HG03521 (cell line): ENCODE measurements at regions not wholly inside any gene's neighbourhood (a gene's known extent, or its start where the extent isn't known, plus 50 kb on each side); places are given as distances from the start of the nearest gene placed in this dataset.

Source experiments
- ATAC-seq: cut with Tn5 transposase; IDR thresholded peaks from one replicate; pipeline ENCODE4 v1.9.1; 2021; ENCODE audit warnings: mild to moderate bottlenecking, moderate library complexity; ENCODE audit not compliant: unreplicated experiment

GRCh38 chr9:115169003-115169402 lies 51.0 kb upstream of the TNC start:
- ATAC-seq, result no peak

GRCh38 chr9:115170358-115171073 lies 52.6 kb upstream of the TNC start:
- ATAC-seq, result no peak

DNA sequence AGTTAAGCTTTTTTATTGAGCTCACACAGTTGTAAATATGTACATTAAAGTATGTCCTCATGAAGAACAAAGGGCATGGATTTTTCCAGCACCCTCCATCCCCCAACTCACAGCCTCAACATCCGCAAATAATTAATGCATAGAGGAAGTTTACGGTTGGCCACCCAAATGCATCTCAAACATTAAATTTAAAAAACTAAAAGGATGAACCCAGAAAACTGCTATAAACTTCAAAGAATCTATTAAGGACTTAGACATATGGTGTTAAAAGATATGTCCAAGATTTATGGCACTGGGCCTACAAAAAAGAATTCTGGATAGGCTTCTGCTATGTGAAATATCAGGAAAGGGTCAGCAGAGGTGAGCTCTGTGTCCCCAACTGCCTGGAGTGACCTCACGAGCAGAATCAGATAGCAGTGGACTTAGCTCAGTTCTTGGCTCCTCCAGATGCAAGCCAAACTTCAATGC lies 54.0 kb upstream of the TNC start:
- no peak for ATAC-seq

- ATAC-seq, result no peak
These were observed 64.3 kb upstream of the TNC start for GRCh38 chr9:115182264-115182663.

- no peak for ATAC-seq
These were observed 65.5 kb upstream of the TNC start for GRCh38 chr9:115183436-115183835.

GRCh38 chr9:115189686-115190085 lies 71.7 kb upstream of the TNC start:
- ATAC-seq, result no peak

GRCh38 chr9:115191667-115192066 lies 73.7 kb upstream of the TNC start:
- ATAC-seq, result no peak

DNA sequence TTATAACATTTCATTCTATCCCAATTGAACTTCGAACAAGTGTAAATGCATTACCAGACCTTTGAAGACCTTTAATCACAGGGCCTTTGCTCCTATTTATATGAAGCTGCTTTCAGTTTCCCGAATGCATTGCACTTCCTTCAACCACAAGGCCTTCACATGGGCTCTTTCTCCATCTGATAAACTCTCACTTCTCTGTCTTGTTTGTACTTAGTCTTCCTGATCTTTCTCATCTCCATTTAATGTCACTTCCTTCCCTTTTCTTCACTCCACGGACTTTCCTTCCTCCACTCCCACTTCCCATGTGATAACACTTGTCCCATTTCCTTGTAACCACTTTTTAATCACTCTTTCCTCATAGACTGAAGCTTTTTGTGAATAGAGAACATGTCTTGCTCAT lies 74.3 kb upstream of the TNC start:
- ATAC-seq, result no peak

- peak; percentile 77 for ATAC-seq
These were observed 75.0 kb upstream of the TNC start for GRCh38 chr9:115192835-115193525.

DNA sequence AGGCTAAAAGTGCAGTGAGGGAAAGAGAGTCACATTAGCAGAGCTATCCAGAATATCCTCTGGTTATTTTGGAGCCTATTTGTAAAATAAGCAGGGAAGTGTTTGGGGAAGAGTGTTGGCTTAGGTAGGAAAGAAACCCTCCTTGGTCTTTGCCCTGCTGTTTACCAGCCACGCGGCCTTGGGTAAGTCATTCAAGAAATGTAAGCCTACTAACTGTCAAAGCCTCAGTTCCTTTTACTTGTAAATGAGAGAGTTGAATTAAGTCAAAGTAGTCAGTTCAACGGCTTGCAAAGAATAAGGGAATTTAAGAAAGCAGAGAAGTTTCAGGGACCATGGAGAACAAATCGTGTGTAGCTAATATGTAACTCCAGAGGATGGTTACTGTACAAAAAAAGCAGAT lies 75.8 kb upstream of the TNC start:
- ATAC-seq, result no peak

GRCh38 chr9:115194216-115194615 lies 76.3 kb upstream of the TNC start:
- no peak for ATAC-seq

- ATAC-seq, result no peak
These were observed 78.0 kb upstream of the TNC start for GRCh38 chr9:115195912-115196311.

DNA sequence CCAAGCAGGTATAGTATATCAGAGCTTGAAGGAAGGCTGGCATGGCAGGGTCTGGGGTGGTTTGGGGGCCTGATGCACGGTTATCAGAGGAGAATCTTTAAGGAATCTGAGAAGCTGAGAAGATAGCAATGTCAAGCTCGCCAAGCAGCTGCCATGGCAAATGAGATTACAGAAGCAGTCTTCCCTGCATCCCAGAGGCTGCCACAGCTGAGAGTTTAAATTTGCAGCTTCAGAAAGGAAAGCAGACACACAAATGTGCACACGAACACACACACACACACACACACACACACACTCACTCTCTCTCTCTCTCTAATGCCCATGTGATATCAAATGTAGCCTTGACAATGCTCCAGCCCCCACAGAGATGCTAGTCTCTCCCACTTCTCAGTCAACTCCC lies 79.0 kb upstream of the TNC start:
- ATAC-seq, result no peak

DNA sequence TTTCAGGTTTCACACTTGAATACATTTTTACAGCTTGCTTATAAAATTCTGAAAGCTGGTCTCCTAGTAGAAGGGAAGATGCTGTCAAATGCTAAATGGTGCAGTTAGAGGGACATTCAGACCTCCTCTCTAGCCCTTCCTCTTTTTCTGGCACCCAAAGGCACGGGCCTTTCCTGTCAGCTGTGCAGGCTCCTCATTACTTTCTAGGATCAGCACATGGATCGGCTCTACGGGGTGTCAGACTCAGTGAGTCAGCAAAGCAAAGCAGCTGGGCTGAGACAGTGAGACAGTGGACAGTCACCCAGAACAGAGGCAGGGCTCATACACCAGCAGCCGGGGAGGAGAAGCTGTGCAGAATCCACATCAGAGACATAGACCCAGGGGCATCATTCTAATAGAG lies 80.0 kb upstream of the TNC start:
- ATAC-seq, result no peak

DNA sequence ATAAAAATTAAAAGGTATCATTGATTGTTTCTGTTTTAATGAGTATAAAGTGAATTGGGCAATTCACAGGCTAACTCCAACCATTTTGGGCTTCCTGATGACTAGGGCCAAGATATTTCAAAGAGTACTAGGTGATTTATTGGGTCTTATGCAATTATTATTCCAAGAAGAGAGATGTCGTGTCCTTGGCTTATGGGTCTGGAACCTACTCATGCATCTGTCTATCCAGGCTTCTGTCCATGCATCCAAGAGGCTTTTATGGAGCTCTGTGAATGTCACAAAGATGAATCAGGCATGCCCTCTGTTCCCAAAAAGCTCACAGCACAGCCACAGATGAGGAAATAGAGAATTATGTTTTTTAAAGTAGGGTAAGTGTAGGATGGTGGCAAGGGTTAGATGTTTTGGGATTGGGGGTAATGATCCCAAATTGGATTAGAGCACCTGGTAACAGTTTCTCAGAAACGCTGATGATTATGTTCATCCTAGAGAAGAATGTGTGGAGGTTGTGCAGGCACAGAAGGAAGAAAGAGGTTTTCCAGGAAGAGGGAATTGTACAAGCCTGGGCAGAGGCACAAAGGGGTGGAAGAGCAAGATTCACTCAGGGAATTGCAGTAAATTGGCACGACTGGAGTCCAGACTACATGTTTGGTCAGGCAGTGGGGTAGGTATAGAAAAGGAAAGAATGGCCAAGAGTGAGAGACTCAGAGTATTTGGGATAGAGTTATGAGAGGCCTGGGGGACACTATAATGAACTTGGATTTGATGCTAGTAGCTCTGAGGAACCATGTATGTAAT lies 83.0 kb upstream of the TNC start:
- no peak for ATAC-seq

- ATAC-seq, result no peak
These were observed 84.2 kb upstream of the TNC start for GRCh38 chr9:115202181-115202580.

GRCh38 chr9:115202960-115203751 lies 85.2 kb upstream of the TNC start:
- ATAC-seq, result no peak

DNA sequence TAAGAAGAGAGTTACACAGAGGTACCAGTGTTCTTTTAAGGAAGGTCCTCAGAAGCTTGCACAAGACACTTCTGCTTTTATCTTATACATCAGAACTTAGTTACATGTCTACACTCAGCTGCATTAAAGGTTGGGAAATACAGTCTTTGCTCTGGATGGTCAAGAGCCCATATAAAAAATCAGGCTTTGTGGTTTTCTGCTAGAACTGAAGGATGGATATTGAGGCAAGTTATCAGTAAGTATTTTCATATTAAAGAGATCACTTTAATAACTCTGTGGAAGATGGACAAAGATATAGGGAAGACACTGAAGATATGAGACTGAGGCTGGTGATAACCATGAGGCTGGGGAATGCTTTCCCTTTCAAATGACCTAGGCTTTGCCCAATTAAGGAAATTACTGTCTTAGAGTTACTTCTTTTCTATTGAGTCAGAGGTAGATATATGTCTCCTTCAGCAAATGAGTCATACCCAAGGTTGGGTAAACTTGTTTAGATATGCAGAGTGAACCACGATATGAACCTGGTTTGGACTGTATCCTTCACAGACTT lies 87.0 kb upstream of the TNC start:
- ATAC-seq, result peak; percentile 50

GRCh38 chr9:115207003-115207836 lies 89.3 kb upstream of the TNC start:
- peak; percentile 35 for ATAC-seq

DNA sequence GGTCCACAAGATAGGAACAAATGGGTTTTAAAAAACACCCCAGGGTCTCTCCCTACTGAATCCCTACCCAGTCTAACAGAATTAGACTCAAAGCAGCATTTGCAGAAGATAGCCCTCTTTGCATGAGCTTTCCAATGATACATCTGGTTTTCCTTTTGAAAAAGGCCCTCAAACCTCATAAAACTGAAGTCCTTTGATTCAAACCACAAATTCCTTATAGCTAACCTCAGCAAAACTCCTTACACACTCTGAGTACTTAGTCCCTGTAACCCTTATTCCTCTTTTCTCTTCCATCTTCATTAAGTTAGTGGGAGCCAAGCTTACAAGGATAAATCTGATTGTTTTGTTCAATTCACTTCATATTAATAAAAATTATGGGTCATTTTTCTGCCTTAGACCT lies 90.5 kb upstream of the TNC start:
- ATAC-seq, result no peak
